ENCODE measurements at regions not wholly inside any gene's neighbourhood (a gene's known extent, or its start where the extent isn't known, plus 50 kb on each side); places are given as distances from the start of the nearest gene placed in this dataset.

- TF ChIP-seq CTCF (IDR thresholded peaks at IDR 0.05; ENCODE audit: insufficient read depth, low read depth, low read length) (no peak), EZH2 (IDR thresholded peaks at IDR 0.05; ENCODE audit: insufficient read depth, low read length) (no peak)
These were observed 97.5 kb upstream of the COG2 start for GRCh38 chr1:230544758-230545157.
